Sigmoid colon (tissue), 4 donors: ENCODE measurements at regions not wholly inside any gene's neighbourhood (a gene's known extent, or its start where the extent isn't known, plus 50 kb on each side); places are given as distances from the start of the nearest gene placed in this dataset.

Source experiments
- EP300 ChIP-seq, 4 donors: sonication (generic); formaldehyde crosslinking; IDR thresholded peaks; one replicate each; pipeline ENCODE4 v1.6.1; 2017; ENCODE audit warnings: antibody characterized with exemption in 4 of 4
- POLR2A ChIP-seq, 2 donors: fragments of 450-650 bp; IDR thresholded peaks; one replicate each; pipeline ENCODE4 v1.6.1; 2016; ENCODE audit warnings: antibody characterized with exemption in 2 of 2, mild to moderate bottlenecking in 2 of 2, moderate library complexity in 2 of 2
- POLR2AphosphoS5 ChIP-seq, 4 donors: sonication (generic); formaldehyde crosslinking; IDR thresholded peaks; one replicate each; pipeline ENCODE4 v1.6.1; 2017; ENCODE audit warnings: antibody characterized with exemption in 4 of 4
- TF ChIP-seq, protein P1 (sequence below), 4 experiments: fragments of 450-650 bp in 3 of 4; fragments of 200-600 bp in 1 of 4; IDR thresholded peaks; one replicate each; pipeline ENCODE4 v1.5.1; 2016 to 2019; ENCODE audit warnings: antibody characterized with exemption in 4 of 4, mild to moderate bottlenecking in 3 of 4, moderate library complexity in 2 of 4

DNA sequence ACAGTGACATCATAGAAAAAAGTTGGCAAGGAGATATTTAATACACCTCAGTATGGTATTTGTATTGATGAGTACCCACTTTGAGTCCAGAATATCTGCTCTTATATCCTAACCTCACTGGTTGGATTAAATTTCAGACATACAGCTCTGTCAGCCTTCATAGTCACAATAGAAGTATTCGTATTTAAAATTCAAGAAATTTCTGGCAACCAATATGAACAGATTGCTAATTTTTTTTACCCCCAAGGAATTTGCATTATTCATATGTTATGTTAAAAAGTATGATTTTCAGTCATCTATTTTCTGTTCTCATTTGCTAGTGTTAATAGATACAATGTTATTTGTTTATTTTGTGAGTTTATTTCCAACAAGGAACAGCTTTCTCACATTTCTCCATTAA is 1306.8 kb upstream of the NXPH2 start:
- TF ChIP-seq, protein P1, sequence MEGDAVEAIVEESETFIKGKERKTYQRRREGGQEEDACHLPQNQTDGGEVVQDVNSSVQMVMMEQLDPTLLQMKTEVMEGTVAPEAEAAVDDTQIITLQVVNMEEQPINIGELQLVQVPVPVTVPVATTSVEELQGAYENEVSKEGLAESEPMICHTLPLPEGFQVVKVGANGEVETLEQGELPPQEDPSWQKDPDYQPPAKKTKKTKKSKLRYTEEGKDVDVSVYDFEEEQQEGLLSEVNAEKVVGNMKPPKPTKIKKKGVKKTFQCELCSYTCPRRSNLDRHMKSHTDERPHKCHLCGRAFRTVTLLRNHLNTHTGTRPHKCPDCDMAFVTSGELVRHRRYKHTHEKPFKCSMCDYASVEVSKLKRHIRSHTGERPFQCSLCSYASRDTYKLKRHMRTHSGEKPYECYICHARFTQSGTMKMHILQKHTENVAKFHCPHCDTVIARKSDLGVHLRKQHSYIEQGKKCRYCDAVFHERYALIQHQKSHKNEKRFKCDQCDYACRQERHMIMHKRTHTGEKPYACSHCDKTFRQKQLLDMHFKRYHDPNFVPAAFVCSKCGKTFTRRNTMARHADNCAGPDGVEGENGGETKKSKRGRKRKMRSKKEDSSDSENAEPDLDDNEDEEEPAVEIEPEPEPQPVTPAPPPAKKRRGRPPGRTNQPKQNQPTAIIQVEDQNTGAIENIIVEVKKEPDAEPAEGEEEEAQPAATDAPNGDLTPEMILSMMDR (IDR thresholded peaks at IDR 0.05), result no peak
- TF ChIP-seq EP300 (IDR thresholded peaks at IDR 0.05), result no peak
- no peak for TF ChIP-seq POLR2AphosphoS5 (IDR thresholded peaks at IDR 0.05)
- TF ChIP-seq POLR2A (IDR thresholded peaks at IDR 0.05), result no peak
